ENCODE measurements at regions not wholly inside any gene's neighbourhood (a gene's known extent, or its start where the extent isn't known, plus 50 kb on each side); places are given as distances from the start of the nearest gene placed in this dataset.

- DNase-seq, result no peak
These were observed 103.7 kb upstream of the PRMT6 start for GRCh38 chr1:106952776-106953175.

GRCh38 chr1:106954661-106955229 lies 101.7 kb upstream of the PRMT6 start:
- DNase-seq, result peak; percentile 21

GRCh38 chr1:106956721-106957120 lies 99.8 kb upstream of the PRMT6 start:
- no peak for DNase-seq

- no peak for DNase-seq
These were observed 98.7 kb upstream of the PRMT6 start for GRCh38 chr1:106957795-106958194.

- no peak for DNase-seq
These were observed 96.1 kb upstream of the PRMT6 start for GRCh38 chr1:106960412-106960811.

GRCh38 chr1:106961646-106962045 lies 94.8 kb upstream of the PRMT6 start:
- peak; percentile 19 for DNase-seq

- no peak for DNase-seq
These were observed 93.9 kb upstream of the PRMT6 start for GRCh38 chr1:106962591-106962990.

- DNase-seq, result peak; percentile 43
These were observed 92.0 kb upstream of the PRMT6 start for GRCh38 chr1:106964495-106964894.

- DNase-seq, result no peak
These were observed 87.8 kb upstream of the PRMT6 start for GRCh38 chr1:106968644-106969043.

- no peak for DNase-seq
These were observed 86.7 kb upstream of the PRMT6 start for GRCh38 chr1:106969731-106970130.

GRCh38 chr1:106972074-106972473 lies 84.4 kb upstream of the PRMT6 start:
- DNase-seq, result no peak

GRCh38 chr1:106975944-106976343 lies 80.5 kb upstream of the PRMT6 start:
- DNase-seq, result no peak

- no peak for DNase-seq
These were observed 77.8 kb upstream of the PRMT6 start for GRCh38 chr1:106978477-106979322.

- DNase-seq, result no peak
These were observed 77.1 kb upstream of the PRMT6 start for GRCh38 chr1:106979371-106979770.

- DNase-seq, result no peak
These were observed 76.4 kb upstream of the PRMT6 start for GRCh38 chr1:106980121-106980520.

GRCh38 chr1:106984801-106985200 lies 71.7 kb upstream of the PRMT6 start:
- DNase-seq, result no peak

- DNase-seq, result no peak
These were observed 69.9 kb upstream of the PRMT6 start for GRCh38 chr1:106986603-106987002.

GRCh38 chr1:106995970-106996369 lies 60.5 kb upstream of the PRMT6 start:
- DNase-seq, result no peak

- no peak for DNase-seq
These were observed 58.0 kb upstream of the PRMT6 start for GRCh38 chr1:106998431-106999002.

GRCh38 chr1:107000902-107001301 lies 55.6 kb upstream of the PRMT6 start:
- DNase-seq, result no peak

- DNase-seq, result no peak
These were observed 52.5 kb upstream of the PRMT6 start for GRCh38 chr1:107003972-107004371.

- DNase-seq, result no peak
These were observed 52.1 kb upstream of the PRMT6 start for GRCh38 chr1:107004421-107004820.
